Gastroesophageal sphincter (tissue), 4 donors: ENCODE measurements at regions not wholly inside any gene's neighbourhood (a gene's known extent, or its start where the extent isn't known, plus 50 kb on each side); places are given as distances from the start of the nearest gene placed in this dataset.
"Not testable (repeated sequence)": the region's sequence is repeated elsewhere in the genome, so short reads cannot be mapped to it uniquely, and the experiment has no call there.

Experiments
- ATAC-seq: fragments of 150-250 bp; one replicate; pipeline ENCODE4 v1.9.1; 2016; ENCODE audit warnings: mild to moderate bottlenecking, moderate library complexity
- H3K27ac ChIP-seq, 4 donors: fragments of 200-600 bp; sonication (generic) in 3 of 4; 1 replicate in 3 of 4; 2 replicates in 1 of 4; pipeline ENCODE4 v1.5.1; 2016 to 2019
- H3K27me3 ChIP-seq: fragments of 200-600 bp; sonication (generic); one replicate; pipeline ENCODE4 v1.5.1; 2019
- H3K36me3 ChIP-seq, 2 donors: fragments of 200-600 bp; sonication (generic); one replicate each; pipeline ENCODE4 v1.5.1; 2019; ENCODE audit warnings: control low read depth in 1 of 2
- H3K4me1 ChIP-seq, 3 donors: fragments of 200-600 bp; sonication (generic); 1 replicate in 2 of 3; 2 replicates in 1 of 3; pipeline ENCODE4 v1.5.1; 2016 to 2019; ENCODE audit warnings: control low read depth in 2 of 3
- H3K4me3 ChIP-seq, 2 donors: fragments of 200-600 bp; sonication (generic); one replicate each; pipeline ENCODE4 v1.5.1; 2019; ENCODE audit warnings: mild to moderate bottlenecking in 1 of 2, moderate library complexity in 1 of 2
- H3K9me3 ChIP-seq, 3 donors: fragments of 200-600 bp; sonication (generic); one replicate each; pipeline ENCODE4 v1.5.1; 2017 to 2019; ENCODE audit warnings: control low read depth in 2 of 3
- EP300 ChIP-seq: sonication (generic); formaldehyde crosslinking; IDR thresholded peaks from one replicate; pipeline ENCODE4 v1.6.1; 2017; ENCODE audit warnings: antibody characterized with exemption, mild to moderate bottlenecking
- POLR2A ChIP-seq, 2 donors: fragments of 450-650 bp; IDR thresholded peaks; one replicate each; pipeline ENCODE4 v1.6.1; 2017; ENCODE audit warnings: antibody characterized with exemption in 2 of 2, mild to moderate bottlenecking in 2 of 2, moderate library complexity in 1 of 2
- POLR2AphosphoS5 ChIP-seq: sonication (generic); formaldehyde crosslinking; IDR thresholded peaks from one replicate; pipeline ENCODE4 v1.6.1; 2017; ENCODE audit warnings: antibody characterized with exemption
- WGBS, 2 donors: methylation state at CpG; one replicate each; pipeline ENCODE4 v1.1.5; 2018; ENCODE audit warnings: low coverage in 1 of 2; 5-methylcytosine and 5-hydroxymethylcytosine counted together
- TF ChIP-seq, protein P1 (sequence below), 4 experiments: fragments of 200-600 bp in 2 of 4; fragments of 450-650 bp in 2 of 4; sonication (generic) in 1 of 4; IDR thresholded peaks; one replicate each; pipeline ENCODE4 v1.5.1; 2017 to 2019; ENCODE audit warnings: antibody characterized with exemption in 4 of 4, mild to moderate bottlenecking in 2 of 4, moderate library complexity in 2 of 4

GRCh38 chr4:117014236-117014635, 71.1 kb downstream of the TRAM1L1 start:
- no peak for ATAC-seq
- H3K27ac ChIP-seq, result no peak overlapping the region
- no peaks in the 10 kb centered on the region for H3K36me3 ChIP-seq
- H3K9me3 ChIP-seq, result no peaks in the 10 kb centered on the region
- WGBS, 2 donors, result 44 to 56% methylated on average over 3 of the region's 3 CpGs
- H3K4me3 ChIP-seq, result no peak overlapping the region
- no peaks in the 10 kb centered on the region for H3K27me3 ChIP-seq
- no peaks in the 10 kb centered on the region for H3K4me1 ChIP-seq
- TF ChIP-seq POLR2A (IDR thresholded peaks at IDR 0.05) (no peak), POLR2AphosphoS5 (no peak), EP300 (no peak)
- TF ChIP-seq, protein P1, sequence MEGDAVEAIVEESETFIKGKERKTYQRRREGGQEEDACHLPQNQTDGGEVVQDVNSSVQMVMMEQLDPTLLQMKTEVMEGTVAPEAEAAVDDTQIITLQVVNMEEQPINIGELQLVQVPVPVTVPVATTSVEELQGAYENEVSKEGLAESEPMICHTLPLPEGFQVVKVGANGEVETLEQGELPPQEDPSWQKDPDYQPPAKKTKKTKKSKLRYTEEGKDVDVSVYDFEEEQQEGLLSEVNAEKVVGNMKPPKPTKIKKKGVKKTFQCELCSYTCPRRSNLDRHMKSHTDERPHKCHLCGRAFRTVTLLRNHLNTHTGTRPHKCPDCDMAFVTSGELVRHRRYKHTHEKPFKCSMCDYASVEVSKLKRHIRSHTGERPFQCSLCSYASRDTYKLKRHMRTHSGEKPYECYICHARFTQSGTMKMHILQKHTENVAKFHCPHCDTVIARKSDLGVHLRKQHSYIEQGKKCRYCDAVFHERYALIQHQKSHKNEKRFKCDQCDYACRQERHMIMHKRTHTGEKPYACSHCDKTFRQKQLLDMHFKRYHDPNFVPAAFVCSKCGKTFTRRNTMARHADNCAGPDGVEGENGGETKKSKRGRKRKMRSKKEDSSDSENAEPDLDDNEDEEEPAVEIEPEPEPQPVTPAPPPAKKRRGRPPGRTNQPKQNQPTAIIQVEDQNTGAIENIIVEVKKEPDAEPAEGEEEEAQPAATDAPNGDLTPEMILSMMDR (IDR thresholded peaks at IDR 0.05), result no peak

DNA sequence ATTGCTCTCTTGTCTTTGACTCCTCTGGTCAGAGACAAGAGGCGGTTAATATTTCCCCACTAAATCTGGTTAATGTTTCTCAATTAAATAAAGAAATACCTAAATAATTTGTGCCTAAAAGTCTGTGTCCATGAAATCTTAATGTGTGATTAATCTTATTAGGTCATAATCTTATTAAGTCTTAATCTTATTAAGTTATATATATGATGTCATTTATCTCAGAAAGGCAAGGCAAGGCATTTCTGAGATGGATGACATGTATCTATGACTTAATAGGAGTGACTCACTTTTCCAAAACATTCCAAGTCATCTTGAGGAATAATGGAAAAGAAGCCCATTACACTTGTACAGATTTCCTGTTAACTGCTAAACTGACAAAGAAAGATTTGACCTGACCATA, 74.7 kb downstream of the TRAM1L1 start:
- Histone ChIP-seq H3K9me3 (no peaks in the 10 kb centered on the region), H3K36me3 (no peaks in the 10 kb centered on the region), H3K4me1 (no peaks in the 10 kb centered on the region), H3K27ac (no peak overlapping the region), H3K27me3 (no peaks in the 10 kb centered on the region), H3K4me3 (no peak overlapping the region)
- no peak for ATAC-seq
- TF ChIP-seq POLR2AphosphoS5 (no peak), POLR2A (IDR thresholded peaks at IDR 0.05) (no peak), EP300 (no peak)
- TF ChIP-seq, protein P1 (IDR thresholded peaks at IDR 0.05), result no peak
- 83 to 100% methylated on average over 1 of the region's 1 CpG for WGBS, 2 donors

DNA sequence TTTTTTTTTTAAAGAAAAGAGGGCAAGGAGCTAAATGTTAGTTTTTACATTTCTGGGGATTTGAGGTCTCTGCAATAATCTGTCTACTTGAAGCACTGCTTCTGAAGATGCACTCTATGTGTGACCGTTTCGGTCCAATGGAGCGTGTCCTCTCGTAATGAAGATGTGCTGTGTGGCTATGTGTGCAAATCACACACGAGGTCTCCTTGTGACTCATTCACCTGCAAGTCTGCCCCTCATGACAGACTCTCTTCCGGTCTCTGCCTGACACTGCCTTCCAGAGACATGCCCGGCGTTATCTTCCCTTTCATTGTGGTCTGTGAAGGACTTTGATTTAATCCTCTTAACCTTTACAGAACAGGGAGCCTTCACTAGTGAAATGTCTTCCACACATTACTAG, 84.3 kb downstream of the TRAM1L1 start:
- H3K27me3 ChIP-seq, result no peaks in the 10 kb centered on the region
- WGBS, 2 donors, result 74 to 94% methylated on average over 4 to 7 of the region's 8 CpGs
- no peak for ATAC-seq
- no peaks in the 10 kb centered on the region for H3K4me1 ChIP-seq
- H3K36me3 ChIP-seq, result no peaks in the 10 kb centered on the region
- no peak overlapping the region for H3K4me3 ChIP-seq
- H3K27ac ChIP-seq, result no peak overlapping the region
- TF ChIP-seq POLR2A (IDR thresholded peaks at IDR 0.05), result no peak
- TF ChIP-seq, protein P1 (IDR thresholded peaks at IDR 0.05), result no peak
- no peak for TF ChIP-seq EP300
- TF ChIP-seq POLR2AphosphoS5, result no peak
- no peaks in the 10 kb centered on the region for H3K9me3 ChIP-seq

- no peak for ATAC-seq
- no peak overlapping the region for H3K27ac ChIP-seq
- no peaks in the 10 kb centered on the region for H3K9me3 ChIP-seq
- 36 to 55% methylated on average over 5 of the region's 5 CpGs for WGBS, 2 donors
- H3K36me3 ChIP-seq, result no peaks in the 10 kb centered on the region
- TF ChIP-seq, protein P1 (IDR thresholded peaks at IDR 0.05), result no peak
- TF ChIP-seq EP300 (no peak), POLR2A (IDR thresholded peaks at IDR 0.05) (no peak), POLR2AphosphoS5 (no peak)
- no peaks in the 10 kb centered on the region for H3K4me1 ChIP-seq
- H3K27me3 ChIP-seq, result no peaks in the 10 kb centered on the region
- no peak overlapping the region for H3K4me3 ChIP-seq
Measured at GRCh38 chr4:116982656-116983055, 102.7 kb downstream of the TRAM1L1 start.

GRCh38 chr4:116980436-116980835, 104.9 kb downstream of the TRAM1L1 start:
- not testable (repeated sequence) for H3K4me1 ChIP-seq, H3K36me3 ChIP-seq, H3K27ac ChIP-seq, H3K27me3 ChIP-seq, ATAC-seq, H3K9me3 ChIP-seq, H3K4me3 ChIP-seq
- WGBS, 2 donors, result 92% methylated on average over 12 of the region's 12 CpGs; no CpG with 5 or more reads in 1 of the 2 donors

DNA sequence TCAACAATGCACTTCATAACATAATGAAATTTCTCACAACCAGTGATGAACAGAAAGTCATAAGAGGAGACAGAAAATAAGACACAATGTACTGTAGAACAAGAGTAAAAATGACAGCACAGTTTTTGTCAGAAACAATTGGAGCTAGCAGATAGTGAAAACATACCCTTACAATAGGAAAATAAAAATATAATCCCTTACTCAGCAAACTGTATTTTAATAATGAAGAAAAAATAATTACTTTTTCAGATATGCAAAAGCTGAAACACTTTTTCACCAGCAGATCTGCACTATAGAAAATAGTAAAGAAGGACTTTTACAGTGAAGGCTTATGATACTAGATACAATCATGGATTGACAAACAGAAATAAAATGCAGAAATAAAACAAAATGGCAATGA, 126.3 kb downstream of the TRAM1L1 start:
- ATAC-seq, result no peak
- Histone ChIP-seq H3K4me3 (no peak overlapping the region), H3K4me1 (no peaks in the 10 kb centered on the region), H3K27me3 (no peaks in the 10 kb centered on the region), H3K36me3 (no peaks in the 10 kb centered on the region), H3K9me3 (no peaks in the 10 kb centered on the region), H3K27ac (no peak overlapping the region)
- TF ChIP-seq POLR2A (IDR thresholded peaks at IDR 0.05) (no peak), POLR2AphosphoS5 (no peak), EP300 (no peak)
- TF ChIP-seq, protein P1 (IDR thresholded peaks at IDR 0.05), result no peak
